B cell (primary cell): ENCODE measurements at regions not wholly inside any gene's neighbourhood (a gene's known extent, or its start where the extent isn't known, plus 50 kb on each side); places are given as distances from the start of the nearest gene placed in this dataset.

Source experiments
- ATAC-seq: fragments of 200-7000 bp; cut with Tn5 transposase; one replicate; pipeline ENCODE4 v1.10.0; 2021; ENCODE audit warnings: low read depth, mild to moderate bottlenecking, moderate number of reproducible peaks, moderate library complexity
- CTCF ChIA-PET: fragments of 350-600 bp; sonication (Branson Sonifier 250); formaldehyde crosslinking; loops from one replicate; lab custom pipeline; 2021; ENCODE audit warnings: antibody characterized with exemption, inconsistent platforms; lab: Charles Lee
- POLR2A ChIA-PET: fragments of 350-600 bp; sonication (Branson Sonifier 250); formaldehyde crosslinking; loops from one replicate; lab custom pipeline; 2021; ENCODE audit warnings: antibody characterized with exemption; lab: Charles Lee
- DNase-seq: peaks from one replicate; pipeline ENCODE4 v3.0.0; 2013
- H2AFZ ChIP-seq: 2 replicates; pipeline ENCODE4 v1.6.1; 2012; ENCODE audit warnings: mild to moderate bottlenecking, low read depth, low read length; ENCODE audit not compliant: insufficient read depth, poor library complexity, severe bottlenecking
- H3K27ac ChIP-seq, 2 donors: 1 replicate in 1 of 2; 2 replicates in 1 of 2; pipeline ENCODE4 v1.5.1; 2012 to 2013; ENCODE audit warnings: low read length in 2 of 2, mild to moderate bottlenecking in 2 of 2, moderate library complexity in 1 of 2
- H3K27me3 ChIP-seq, 4 experiments: fragments of 200-600 bp in 1 of 4; sonication (generic) in 1 of 4; replicated peaks in 1 of 4; 1 replicate in 2 of 4; 2 replicates in 2 of 4; pipeline versions ENCODE4 v1.6.1 to v1.7.0; 2013 to 2016; ENCODE audit warnings: low read length in 3 of 4, mild to moderate bottlenecking in 2 of 4, mixed read lengths in 1 of 4, moderate library complexity in 1 of 4; ENCODE audit not compliant: insufficient read depth in 4 of 4, control insufficient read depth in 3 of 4; ENCODE audit errors: control extremely low read depth in 1 of 4
- H3K36me3 ChIP-seq, 2 experiments: replicated peaks in 1 of 2; 1 replicate in 1 of 2; 2 replicates in 1 of 2; pipeline versions ENCODE4 v1.6.1 to v1.7.1; 2013; ENCODE audit warnings: low read length in 1 of 2; ENCODE audit not compliant: insufficient read depth in 2 of 2, control insufficient read depth in 1 of 2; ENCODE audit errors: control extremely low read depth in 1 of 2, extremely low read depth in 1 of 2
- H3K4me1 ChIP-seq, 2 donors: fragments of 200-600 bp in 1 of 2; sonication (generic) in 1 of 2; 1 replicate in 1 of 2; 2 replicates in 1 of 2; pipeline versions ENCODE4 v1.5.1 to v1.6.1; 2013 to 2017; ENCODE audit warnings: low read length in 2 of 2; ENCODE audit not compliant: control insufficient read depth in 2 of 2, insufficient read depth in 2 of 2
- H3K4me2 ChIP-seq: replicated peaks from 2 replicates; pipeline ENCODE3; 2012; ENCODE audit warnings: mild to moderate bottlenecking, low read depth, low read length; ENCODE audit not compliant: poor library complexity, severe bottlenecking
- H3K4me3 ChIP-seq, 5 experiments: fragments of 200-600 bp in 1 of 5; sonication (generic) in 1 of 5; 1 replicate in 3 of 5; 2 replicates in 2 of 5; pipeline versions ENCODE4 v1.5.1 to v1.7.0; 2011 to 2016; ENCODE audit warnings: low read length in 4 of 5, mild to moderate bottlenecking in 4 of 5, low read depth in 2 of 5, control low read depth in 1 of 5, moderate library complexity in 1 of 5; ENCODE audit not compliant: insufficient read depth in 1 of 5; ENCODE audit errors: control extremely low read depth in 1 of 5, extremely low read depth in 1 of 5
- H3K79me2 ChIP-seq: fragments of 200-600 bp; sonication (generic); one replicate; pipeline ENCODE4 v1.6.0; 2016; ENCODE audit warnings: low read length; ENCODE audit not compliant: control insufficient read depth, insufficient read depth
- H3K9ac ChIP-seq: fragments of 200-600 bp; sonication (generic); 2 replicates; pipeline ENCODE4 v1.6.1; 2017; ENCODE audit warnings: mild to moderate bottlenecking, low read length, moderate library complexity
- H3K9me3 ChIP-seq, 3 donors: one replicate each; pipeline versions ENCODE4 v1.6.1 to v1.7.1; 2013; ENCODE audit warnings: low read length in 2 of 3; ENCODE audit not compliant: control insufficient read depth in 2 of 3, insufficient read depth in 1 of 3; ENCODE audit errors: control extremely low read depth in 1 of 3
- H4K20me1 ChIP-seq: 2 replicates; pipeline ENCODE4 v1.6.0; 2012; ENCODE audit warnings: mild to moderate bottlenecking, low read length; ENCODE audit not compliant: insufficient read depth, control insufficient read depth, poor library complexity, severe bottlenecking
- H3K27ac Mint-ChIP-seq: one replicate; pipeline ENCODE4 v1.8.0; 2021; ENCODE audit warnings: mixed read lengths
- H3K27me3 Mint-ChIP-seq: one replicate; pipeline ENCODE4 v1.8.0; 2021; ENCODE audit warnings: mixed read lengths
- H3K4me1 Mint-ChIP-seq: one replicate; pipeline ENCODE4 v1.8.0; 2021; ENCODE audit warnings: mixed read lengths
- H3K4me3 Mint-ChIP-seq: one replicate; pipeline ENCODE4 v1.8.0; 2021; ENCODE audit warnings: mixed read lengths
- H3K9me3 Mint-ChIP-seq: one replicate; pipeline ENCODE4 v1.8.0; 2022; ENCODE audit warnings: mixed read lengths; ENCODE audit not compliant: insufficient read depth
- EZH2 ChIP-seq: IDR thresholded peaks from 2 replicates; pipeline ENCODE4 v1.6.1; 2012; ENCODE audit warnings: borderline replicate concordance, low read depth, mild to moderate bottlenecking, moderate library complexity, low read length; ENCODE audit not compliant: insufficient read depth, poor library complexity, severe bottlenecking
- WGBS: methylation state at CpG from one replicate; pipeline ENCODE4 v1.1.5; 2013; ENCODE audit warnings: missing lambda C conversion rate; ENCODE audit not compliant: insufficient coverage; 5-methylcytosine and 5-hydroxymethylcytosine counted together
- intact Hi-C: fragments of 100-400 bp; cut with micrococcal nuclease; formaldehyde crosslinking; loops from one replicate; pipeline ENCODE4 v1.10.0; 2022
- TF ChIP-seq, protein P1 (sequence below): fragments of 200-600 bp; IDR thresholded peaks from one replicate; pipeline ENCODE4 v1.8.0; 2022; ENCODE audit warnings: antibody characterized with exemption, mild to moderate bottlenecking

GRCh38 chr1:50261951-50262350 lies 153.2 kb downstream of the ELAVL4 start:
- Histone ChIP-seq H4K20me1 (no peaks in the 10 kb centered on the region), H3K9me3 (no peaks in the 10 kb centered on the region), H3K79me2 (no peaks in the 10 kb centered on the region), H3K4me2 (no peak overlapping the region), H3K9ac (no peak overlapping the region), H3K4me3 (no peak overlapping the region), H3K27ac (no peak overlapping the region), H2AFZ (no peak overlapping the region), H3K4me1 (no peaks in the 10 kb centered on the region), H3K36me3 (no peaks in the 10 kb centered on the region), H3K27me3 (no peaks in the 10 kb centered on the region)
- Mint-ChIP-seq H3K9me3 (no peaks in the 10 kb centered on the region), H3K27me3 (peaks cover 17% of the 10 kb centered on the region), H3K4me3 (no peak overlapping the region), H3K27ac (no peak overlapping the region), H3K4me1 (no peaks in the 10 kb centered on the region)
- ChIA-PET CTCF (no interaction called here), POLR2A (no interaction called here)
- intact Hi-C loops, result no loop called here
- no peak for TF ChIP-seq EZH2
- TF ChIP-seq, protein P1, sequence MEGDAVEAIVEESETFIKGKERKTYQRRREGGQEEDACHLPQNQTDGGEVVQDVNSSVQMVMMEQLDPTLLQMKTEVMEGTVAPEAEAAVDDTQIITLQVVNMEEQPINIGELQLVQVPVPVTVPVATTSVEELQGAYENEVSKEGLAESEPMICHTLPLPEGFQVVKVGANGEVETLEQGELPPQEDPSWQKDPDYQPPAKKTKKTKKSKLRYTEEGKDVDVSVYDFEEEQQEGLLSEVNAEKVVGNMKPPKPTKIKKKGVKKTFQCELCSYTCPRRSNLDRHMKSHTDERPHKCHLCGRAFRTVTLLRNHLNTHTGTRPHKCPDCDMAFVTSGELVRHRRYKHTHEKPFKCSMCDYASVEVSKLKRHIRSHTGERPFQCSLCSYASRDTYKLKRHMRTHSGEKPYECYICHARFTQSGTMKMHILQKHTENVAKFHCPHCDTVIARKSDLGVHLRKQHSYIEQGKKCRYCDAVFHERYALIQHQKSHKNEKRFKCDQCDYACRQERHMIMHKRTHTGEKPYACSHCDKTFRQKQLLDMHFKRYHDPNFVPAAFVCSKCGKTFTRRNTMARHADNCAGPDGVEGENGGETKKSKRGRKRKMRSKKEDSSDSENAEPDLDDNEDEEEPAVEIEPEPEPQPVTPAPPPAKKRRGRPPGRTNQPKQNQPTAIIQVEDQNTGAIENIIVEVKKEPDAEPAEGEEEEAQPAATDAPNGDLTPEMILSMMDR, result no peak
- WGBS, result no CpG with 5 or more reads among the region's 7 CpGs
- no peak for ATAC-seq
- no peak for DNase-seq

GRCh38 chr1:50257940-50258685 lies 149.4 kb downstream of the ELAVL4 start:
- H3K27me3 ChIP-seq, result peaks cover 0 to 4% (median 0%) of the 10 kb centered on the region in 4 experiments
- H2AFZ ChIP-seq, result no peak overlapping the region
- TF ChIP-seq EZH2, result no peak
- Mint-ChIP-seq H3K9me3 (no peaks in the 10 kb centered on the region), H3K27me3 (peaks cover 15% of the 10 kb centered on the region), H3K4me1 (no peaks in the 10 kb centered on the region), H3K4me3 (no peak overlapping the region), H3K27ac (no peak overlapping the region)
- no peak overlapping the region for H3K4me2 ChIP-seq
- H3K79me2 ChIP-seq, result no peaks in the 10 kb centered on the region
- POLR2A ChIA-PET, result no interaction called here
- no peaks in the 10 kb centered on the region for H4K20me1 ChIP-seq
- 100% methylated on average over 1 of the region's 2 CpGs for WGBS
- H3K4me1 ChIP-seq, result no peaks in the 10 kb centered on the region
- intact Hi-C loops, result no loop called here
- H3K9ac ChIP-seq, result no peak overlapping the region
- H3K27ac ChIP-seq, result no peak overlapping the region
- H3K9me3 ChIP-seq, result no peaks in the 10 kb centered on the region
- CTCF ChIA-PET, result no interaction called here
- ATAC-seq (no peak), DNase-seq (no peak)
- H3K36me3 ChIP-seq, result no peaks in the 10 kb centered on the region
- no peak overlapping the region for H3K4me3 ChIP-seq
